ENCODE measurements at regions not wholly inside any gene's neighbourhood (a gene's known extent, or its start where the extent isn't known, plus 50 kb on each side); places are given as distances from the start of the nearest gene placed in this dataset.

DNA sequence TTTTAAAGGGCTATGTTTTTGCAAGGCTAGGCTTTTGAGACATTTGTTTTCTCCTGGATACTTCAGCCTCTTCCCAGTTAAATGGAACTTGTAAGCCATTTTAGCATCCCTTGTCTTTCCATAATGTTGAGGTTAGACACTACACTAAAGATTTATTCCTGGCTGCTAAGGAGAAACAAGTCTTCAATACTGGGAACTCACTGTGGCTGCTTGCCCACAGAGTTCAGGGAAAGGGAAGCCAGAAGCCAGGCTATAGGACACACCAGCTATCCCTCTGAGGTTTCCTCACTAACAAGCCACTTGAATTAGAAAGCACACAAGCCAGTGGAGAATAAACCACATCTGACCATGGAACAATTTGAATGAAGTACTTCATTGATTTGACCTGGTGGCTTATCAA, 421.7 kb upstream of the CHRM2 start:
- TF ChIP-seq POLR2A (IDR thresholded peaks at IDR 0.05) (no peak), POLR2AphosphoS5 (IDR thresholded peaks at IDR 0.05) (no peak), EP300 (IDR thresholded peaks at IDR 0.05) (no peak)
- TF ChIP-seq, protein P1, sequence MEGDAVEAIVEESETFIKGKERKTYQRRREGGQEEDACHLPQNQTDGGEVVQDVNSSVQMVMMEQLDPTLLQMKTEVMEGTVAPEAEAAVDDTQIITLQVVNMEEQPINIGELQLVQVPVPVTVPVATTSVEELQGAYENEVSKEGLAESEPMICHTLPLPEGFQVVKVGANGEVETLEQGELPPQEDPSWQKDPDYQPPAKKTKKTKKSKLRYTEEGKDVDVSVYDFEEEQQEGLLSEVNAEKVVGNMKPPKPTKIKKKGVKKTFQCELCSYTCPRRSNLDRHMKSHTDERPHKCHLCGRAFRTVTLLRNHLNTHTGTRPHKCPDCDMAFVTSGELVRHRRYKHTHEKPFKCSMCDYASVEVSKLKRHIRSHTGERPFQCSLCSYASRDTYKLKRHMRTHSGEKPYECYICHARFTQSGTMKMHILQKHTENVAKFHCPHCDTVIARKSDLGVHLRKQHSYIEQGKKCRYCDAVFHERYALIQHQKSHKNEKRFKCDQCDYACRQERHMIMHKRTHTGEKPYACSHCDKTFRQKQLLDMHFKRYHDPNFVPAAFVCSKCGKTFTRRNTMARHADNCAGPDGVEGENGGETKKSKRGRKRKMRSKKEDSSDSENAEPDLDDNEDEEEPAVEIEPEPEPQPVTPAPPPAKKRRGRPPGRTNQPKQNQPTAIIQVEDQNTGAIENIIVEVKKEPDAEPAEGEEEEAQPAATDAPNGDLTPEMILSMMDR (IDR thresholded peaks at IDR 0.05), result no peak

Measured in stomach (tissue), 4 donors.